Right forelimb (tissue), 1 donor: ENCODE measurements at regions not wholly inside any gene's neighbourhood (a gene's known extent, or its start where the extent isn't known, plus 50 kb on each side); places are given as distances from the start of the nearest gene placed in this dataset.

Experiments used
- DNase-seq: peaks from one replicate; pipeline ENCODE4 v3.0.0-alpha.2; 2018

DNA sequence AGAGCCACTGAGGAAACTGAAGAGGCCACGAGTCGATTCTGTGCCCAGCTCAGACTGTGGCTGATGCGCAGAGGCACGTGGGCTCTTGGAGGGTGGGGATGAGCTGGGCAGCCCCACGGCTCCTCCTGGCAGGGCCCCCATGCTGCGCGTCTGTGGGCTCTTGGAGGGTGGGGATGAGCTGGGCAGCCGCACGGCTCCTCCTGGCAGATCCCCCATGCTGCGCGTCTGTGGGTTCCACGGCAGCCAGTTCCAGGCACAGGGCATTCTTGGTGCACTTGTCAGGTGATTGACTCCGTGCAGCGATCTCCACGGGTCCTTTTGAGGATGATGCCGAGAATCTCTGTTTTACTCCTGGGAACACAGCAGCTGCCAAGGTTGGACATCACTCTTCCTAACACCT, 138.1 kb upstream of the ZNF236 start:
- no peak for DNase-seq

DNA sequence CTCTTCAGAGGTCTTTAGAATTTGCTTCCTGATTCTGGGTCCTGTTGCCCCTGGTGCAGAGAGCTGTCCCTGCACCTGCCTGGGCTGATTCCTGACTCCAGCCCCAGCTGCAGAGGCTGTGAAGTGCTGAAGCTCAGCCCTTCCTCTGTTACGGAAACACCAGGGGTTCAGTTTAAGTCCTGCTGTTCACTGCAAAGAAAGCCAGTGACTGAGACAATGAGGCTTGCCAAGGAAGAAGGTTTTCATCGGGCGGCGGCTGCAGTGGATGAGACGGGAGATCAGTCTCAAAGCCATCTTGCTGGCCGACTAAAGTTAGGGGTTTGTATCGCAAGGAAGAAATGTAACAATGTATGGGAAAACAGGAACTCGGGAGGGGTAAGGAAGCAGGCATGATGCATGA, 142.4 kb upstream of the ZNF236 start:
- DNase-seq: no peak

DNA sequence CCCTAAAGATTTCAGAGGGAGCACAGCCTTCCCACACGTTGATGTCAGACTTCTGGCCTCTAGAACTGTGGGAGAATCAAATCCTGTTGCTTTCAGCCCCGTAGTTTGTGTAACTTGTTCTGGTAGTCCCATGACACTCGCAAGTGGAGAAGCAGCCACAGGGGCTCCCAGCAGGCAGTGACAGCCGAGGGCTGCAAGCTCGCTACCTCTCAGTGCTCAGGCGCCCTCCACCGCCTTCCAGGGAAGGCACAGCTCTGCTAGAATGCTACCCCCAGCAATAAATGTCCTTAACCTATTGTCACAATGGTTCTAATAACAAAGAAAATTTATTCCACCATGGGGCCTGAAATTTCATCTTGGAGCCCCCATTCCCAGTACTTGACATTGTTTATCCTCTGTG, 143.1 kb upstream of the ZNF236 start:
- no peak for DNase-seq

DNA sequence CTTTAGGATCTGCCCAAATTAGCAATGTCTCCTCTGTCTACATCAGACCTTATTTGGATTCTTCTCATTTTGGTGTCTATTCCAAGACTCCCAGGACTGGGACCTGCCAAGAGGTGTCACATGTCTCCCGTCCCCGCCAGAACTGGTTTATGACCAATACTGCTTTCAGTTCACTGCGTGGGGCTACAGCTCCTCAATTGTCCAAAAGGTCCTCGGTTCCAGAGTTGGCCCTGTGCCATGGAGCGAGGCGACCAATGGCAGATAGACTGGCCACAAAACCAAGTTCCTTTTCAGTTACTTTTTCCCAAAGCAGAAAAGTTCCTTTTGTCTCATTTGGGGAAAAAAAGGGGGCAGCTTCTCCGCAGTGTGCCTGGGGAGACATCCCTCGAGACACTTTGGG, 144.1 kb upstream of the ZNF236 start:
- DNase-seq: no peak

DNA sequence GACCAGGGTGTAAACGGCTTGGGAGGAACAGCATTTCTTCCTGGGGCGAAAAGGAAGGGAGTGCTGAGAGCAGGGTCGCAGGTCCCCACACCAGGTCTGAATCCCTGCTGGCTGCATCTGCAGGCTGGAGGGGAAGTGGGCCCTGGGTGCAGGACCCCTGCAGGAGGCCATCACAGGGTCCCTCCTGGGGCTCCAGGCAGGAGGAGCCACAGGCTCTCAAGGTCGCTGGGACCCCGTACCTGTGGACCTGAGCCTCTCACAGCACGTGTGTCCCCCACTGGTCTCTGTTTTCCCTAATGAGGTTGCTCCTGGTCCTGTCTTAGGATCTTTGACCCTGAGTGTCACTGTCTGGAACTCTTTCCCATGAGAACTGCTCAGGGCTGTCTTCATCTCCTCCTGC, 147.8 kb upstream of the ZNF236 start:
- DNase-seq: no peak

DNA sequence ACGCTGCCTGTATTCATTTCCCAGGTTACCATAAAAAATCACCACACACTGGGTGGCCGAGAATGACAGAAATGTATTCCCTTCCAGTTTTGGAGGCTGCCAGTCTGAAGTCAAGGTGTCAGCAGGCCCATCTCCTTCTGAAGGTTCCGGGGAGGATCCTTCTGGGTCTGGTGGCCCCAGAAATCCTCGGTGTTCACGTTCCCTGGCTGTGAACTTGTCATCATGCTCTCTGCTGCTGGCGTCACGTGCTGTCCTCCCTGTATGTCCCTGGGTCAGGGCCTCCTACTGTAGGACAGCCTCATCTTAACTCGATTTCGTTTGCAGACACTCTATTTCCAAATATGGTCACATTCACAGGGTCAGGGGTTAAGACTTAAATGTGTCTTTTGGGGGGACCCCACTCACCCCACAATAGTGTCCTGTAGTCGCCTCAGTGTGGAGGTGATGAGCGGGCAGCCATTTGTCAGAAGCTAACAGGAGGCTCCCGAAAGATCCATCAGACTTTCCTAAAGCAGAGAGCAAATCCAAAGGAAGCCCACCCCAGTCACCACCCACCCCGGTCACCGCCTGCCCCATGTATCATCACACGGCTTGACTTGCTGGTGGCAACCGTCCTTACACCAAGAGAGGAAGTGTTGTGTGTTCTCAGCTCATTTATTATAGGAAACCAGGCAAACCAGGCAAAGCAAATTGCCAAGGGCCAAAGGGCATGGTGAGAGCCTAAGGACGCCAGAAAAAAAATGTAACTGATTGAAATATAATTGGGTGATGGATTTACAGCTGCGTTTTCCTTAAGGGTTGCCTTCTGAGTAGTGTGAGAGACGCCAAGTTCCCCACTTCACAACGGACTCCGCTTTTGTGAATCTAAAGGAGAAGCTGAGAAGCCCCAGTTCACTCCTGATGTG, 148.8 kb upstream of the ZNF236 start:
- DNase-seq: no peak

DNA sequence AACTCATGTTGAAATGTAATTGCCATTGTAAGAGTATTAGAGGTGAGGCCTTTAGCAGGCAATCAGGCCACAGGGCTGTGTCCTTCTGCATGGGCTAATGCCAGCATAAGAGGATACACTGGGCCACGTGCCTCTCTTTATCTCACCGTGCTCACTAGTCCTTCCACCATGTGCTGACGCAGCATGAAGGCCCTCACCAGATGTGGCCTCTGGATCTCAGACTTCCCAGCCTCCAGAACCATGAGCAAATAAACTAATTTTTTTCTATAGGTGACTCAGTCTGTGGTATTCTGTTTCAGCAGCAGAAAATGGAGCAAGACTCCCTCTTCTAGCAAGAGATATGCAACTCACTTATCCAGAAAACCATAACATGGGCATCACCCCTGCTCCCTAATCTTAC, 149.7 kb upstream of the ZNF236 start:
- no peak for DNase-seq

DNA sequence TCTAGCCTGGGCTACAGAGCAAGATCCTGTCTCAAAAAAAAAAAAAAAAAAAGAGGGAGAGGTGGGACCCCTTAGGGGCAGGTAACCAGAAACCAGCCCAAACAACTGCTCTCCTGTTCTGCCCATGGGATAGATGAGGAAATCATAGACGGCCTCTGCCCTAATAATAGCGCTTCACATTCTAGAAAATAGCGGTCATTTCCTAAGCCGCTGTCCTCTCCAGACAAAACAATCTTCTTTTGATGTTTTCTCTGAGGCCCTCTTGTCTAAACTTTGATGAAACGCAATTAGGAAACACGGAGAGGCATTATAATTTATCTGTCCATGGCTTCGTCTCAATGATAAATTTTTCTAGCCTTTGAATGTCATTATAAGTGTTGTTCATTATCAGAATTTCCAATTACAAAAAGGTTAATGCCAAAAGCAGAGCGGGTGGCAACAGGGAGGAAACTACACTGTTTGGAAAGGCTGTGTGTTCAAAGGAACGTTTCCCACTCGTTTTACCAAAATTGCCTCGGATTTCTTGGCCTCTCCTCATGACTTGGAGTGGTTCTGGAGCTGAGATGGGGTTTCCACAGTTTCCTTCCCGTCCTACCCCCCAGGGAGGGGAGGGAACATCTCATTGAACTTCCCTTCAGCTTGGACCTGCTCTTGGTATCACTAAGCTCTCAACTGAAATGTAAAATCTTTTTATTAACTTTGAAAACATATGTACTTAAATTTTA, 151.6 kb upstream of the ZNF236 start:
- no peak for DNase-seq

DNA sequence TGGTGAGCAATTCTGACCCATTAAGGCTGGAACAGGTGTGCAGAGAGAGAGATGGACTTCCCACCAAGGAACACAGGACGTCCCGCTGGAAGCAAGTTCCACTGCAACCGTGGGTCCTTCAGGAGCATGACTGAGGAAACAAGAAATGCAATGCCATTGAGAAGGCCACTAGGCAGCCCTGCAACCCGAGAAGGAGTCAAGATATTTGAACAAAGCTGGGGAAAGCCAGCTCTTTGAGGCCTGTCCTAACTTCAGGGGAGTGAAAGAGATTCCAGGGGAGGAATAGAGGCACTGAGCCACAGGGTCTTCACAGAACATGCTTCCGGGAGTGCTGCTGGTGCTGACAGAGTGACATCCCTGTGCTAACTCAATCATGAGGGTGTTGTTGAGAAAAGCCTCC, 153.8 kb upstream of the ZNF236 start:
- DNase-seq: no peak

DNA sequence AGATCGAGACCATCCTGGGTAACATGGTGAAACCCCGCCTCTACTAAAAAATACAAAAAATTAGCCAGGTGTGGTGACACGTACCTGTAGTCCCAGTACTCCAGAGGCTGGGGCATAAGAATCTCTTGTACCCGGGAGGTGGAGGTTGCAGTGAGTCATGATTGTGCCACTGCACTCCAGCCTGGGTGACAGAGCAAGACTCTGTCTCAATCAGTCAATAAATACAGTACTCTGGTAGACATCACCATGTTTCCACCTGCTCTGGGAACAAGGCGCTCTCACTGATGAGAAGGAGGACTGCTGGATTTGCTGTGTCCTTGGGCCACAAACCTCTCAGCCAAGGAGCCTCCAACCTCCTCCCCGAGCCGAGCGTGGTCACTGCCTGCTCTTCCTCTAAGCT, 154.2 kb upstream of the ZNF236 start:
- DNase-seq: no peak

DNA sequence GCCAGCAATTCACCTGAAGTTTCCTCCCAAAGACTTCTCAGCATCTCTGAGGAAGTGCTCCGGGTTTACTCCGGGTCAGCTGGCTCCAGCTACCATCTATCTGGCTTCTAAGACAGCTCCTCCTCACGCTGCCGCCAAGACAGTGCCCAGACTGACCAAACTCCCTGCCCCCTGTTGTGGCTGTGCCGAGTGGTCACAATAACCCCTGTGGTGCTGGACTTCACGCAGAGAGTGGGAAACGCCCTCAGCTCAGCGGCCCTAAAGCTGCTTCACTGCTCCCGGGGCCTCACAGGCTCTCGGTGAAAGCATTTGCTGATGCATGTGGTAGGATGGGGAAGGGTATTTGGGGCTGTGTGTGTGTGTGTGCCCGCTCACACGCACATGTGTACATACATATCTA, 154.8 kb upstream of the ZNF236 start:
- peak; percentile 35 for DNase-seq

DNA sequence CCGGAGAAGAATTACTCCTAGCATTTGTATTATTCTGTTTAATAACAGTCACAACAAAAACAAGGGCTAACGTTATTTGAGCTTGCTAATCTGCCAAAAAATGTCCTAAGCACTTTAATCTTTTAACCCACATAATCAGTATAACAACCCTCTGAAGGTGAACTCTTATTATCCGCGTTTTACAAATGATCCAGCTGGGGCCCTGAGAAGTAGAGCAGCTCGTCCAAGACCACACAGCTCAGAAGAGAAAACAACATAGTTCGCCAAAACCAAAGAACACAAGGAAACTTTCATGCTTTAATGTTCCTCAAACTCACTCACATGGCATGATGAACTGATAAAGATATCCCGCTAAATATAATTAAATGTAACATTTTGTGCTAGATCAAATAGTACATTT, 159.7 kb upstream of the ZNF236 start:
- no peak for DNase-seq

DNA sequence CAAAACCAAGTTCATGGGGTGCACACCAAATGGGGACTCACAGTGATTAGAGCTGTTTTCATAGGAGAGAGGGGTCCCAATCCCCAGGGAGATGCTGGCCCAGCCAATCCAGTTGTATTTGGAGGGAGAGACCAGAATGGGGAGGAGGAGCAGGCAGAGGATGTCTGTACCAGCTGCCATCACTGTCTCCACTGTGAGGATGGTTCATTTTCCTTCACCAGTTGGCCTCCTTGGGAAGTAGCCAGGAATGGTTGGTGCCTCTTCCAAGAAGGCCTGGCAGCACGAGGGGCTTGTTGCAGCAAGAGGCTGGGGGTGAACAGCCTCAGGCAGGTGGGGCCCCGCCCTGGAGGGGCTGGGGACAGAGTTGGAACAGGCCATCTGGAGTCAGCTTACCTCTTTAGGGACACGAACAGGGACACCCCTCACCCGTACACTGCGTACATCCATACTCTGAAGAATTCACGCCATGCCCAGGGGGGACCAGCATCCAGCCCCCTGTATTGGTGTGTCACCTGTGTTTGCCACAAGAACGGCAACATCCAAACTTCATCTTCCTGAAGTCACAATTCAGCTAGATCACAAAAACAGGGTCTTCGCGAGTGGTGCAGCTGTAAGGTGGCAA, 161.7 kb upstream of the ZNF236 start:
- no peak for DNase-seq

DNA sequence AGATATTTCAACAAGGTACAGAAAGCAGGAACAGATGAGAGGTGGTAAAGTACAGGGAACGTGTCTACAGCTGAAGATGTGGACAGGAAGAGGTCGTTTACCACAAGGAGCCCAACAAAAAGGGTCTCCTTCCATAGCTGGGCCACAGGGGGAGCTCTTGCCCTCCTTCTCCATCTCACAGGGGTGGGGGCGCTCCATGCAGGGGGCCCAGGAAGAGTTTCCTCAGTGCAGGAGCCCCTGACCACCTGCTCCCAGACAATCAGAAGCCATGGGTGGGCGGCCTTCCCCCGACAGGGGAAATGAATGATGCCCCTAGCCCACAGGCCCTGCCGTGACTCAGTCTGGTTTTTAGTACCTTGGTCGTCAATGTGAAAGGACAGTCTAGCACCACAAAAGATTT, 163.6 kb upstream of the ZNF516 start:
- DNase-seq: no peak

DNA sequence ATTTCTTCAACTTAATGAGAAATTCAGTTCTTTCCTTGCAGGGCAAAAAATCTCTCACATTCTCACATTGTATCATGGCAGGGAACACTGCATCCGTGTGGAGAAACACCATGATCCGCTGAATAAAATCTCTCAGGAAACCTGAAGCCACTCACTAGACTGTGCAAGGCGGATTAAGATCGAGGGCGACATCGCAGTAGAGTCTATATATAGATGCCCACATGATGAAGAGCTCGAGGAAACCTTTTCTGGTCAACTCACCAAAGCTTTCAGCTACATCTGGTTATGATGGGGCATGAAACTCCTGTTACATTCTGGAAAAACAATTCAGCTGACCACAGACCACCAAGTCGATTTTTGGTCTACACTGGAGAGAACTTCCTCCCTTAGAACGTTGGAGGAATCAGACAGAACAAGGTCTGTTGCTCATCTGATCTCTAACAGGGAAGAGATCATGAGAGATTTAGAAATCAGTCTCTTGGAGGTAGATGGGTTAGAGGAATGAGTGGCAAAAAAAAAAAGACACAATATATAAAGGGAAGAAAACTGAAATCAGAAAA, 162.9 kb upstream of the ZNF516 start:
- no peak for DNase-seq

DNA sequence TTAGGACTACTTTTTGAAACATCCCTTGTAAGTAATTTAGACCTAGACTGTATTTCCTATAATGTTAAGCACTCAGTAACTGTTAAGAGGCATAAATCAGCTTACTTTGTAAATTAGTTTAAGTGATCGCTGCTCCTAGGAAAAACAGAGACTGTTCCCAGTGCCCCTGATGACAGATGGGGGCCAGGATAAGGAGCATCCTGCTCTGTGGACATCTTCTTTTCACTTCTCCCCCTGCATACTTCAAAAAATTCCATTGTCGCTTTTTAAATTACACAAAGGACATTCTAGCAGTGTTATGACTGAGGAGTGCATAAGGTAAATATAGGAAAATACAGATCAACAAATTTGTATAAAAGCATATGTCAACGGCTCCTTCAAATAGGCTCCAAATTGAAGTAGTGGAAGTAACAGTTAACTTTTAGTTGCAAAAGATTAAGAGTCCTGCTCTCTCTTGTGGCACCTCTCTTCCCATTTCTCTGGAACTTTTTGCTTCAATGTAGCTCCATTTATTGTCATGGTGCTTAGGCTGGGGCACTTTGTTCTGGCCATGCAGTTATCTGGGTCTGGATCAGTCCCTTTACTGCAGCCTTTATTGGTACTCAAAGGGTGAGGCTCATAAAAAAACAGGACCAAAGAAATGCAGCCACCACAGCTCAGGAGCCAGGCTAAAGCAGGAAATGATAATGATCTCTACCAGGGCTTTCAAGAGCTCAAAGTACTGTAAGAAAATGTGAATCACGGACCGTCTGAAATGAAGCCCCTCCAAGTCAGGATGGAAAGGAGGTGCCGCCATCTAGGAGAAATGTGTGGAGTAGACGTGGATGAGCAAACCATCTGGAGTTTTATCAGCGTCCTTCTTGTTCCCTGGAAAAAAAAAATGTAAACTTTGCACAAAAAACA, 162.1 kb upstream of the ZNF516 start:
- no peak for DNase-seq

DNA sequence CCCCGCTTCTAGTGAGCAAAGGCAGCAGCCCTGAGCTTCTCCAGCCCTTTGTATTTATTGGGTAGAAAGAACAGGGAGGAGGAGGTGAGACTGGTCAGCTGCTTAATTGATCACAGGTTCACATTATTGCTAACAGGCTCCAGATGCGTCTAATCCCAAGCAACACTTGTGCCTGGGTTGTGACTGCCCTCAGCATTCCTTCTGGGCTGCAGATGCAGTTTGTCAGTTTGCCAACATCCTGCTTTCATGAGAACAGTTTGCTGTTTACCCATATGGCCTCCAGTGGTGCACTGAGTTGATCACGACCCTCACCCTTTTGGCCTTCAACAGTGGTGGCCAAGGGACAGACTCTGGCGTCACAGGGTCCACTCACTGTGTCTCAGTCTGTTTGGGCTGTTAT, 159.5 kb upstream of the ZNF516 start:
- DNase-seq: no peak

DNA sequence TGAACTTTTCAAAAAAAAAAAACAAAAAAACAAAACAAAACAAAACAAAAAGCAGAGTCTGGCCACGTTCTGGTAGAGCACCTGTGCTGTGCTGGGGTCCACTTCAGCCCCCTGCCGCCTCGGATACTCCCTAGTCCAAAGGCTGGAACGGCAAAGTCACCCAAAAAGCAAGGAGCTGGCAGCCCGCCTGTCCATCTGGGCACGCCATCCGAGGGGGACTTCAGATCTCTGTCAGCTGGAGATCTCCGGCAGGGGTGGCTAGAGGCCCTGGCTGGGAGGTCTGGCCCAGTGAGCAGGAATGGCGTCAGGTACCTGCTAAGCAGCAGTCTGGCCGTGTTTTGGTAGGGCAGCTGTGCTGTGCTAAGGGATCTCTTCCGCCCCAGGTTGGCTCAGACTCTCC, 152.3 kb upstream of the ZNF516 start:
- DNase-seq: no peak

DNA sequence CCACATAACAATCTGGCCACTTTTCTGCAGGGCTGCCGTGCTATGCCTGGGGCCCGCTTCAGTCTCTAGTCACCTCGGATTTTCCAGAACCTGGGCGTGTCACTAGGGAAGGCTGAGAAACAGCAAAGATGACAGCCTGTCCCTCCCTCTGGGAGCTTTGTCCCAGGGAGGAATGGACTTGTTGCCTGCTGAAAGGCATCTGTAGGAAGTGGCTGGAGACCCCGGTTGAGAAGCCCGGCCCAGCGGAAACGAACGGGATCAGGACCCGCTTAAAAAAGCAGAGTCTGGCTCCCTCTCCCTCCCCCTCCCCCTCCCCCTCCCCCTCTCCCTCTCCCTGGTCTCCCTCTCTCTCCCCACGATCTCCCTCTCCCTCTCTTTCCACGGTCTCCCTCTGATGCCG, 149.5 kb upstream of the ZNF516 start:
- no peak for DNase-seq

DNA sequence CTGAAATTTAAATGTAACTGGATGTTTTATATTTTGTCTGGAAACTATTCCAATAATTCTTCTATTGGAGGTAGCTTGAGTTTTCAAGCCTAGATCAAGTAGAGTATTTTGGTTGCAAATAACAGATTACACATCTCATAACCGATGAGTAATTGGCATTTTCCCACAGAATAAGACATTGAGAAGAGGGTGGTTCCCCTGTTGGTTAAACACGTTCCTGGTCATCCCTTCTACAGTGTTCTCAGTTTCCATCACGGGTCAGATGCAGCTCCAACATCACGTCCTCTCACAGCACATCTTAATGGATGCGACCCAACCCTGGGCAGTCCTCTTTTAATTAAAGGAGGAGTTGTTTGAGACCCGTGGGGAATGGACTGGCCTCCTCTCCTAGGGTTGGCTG, 149.0 kb upstream of the ZNF516 start:
- no peak for DNase-seq

DNA sequence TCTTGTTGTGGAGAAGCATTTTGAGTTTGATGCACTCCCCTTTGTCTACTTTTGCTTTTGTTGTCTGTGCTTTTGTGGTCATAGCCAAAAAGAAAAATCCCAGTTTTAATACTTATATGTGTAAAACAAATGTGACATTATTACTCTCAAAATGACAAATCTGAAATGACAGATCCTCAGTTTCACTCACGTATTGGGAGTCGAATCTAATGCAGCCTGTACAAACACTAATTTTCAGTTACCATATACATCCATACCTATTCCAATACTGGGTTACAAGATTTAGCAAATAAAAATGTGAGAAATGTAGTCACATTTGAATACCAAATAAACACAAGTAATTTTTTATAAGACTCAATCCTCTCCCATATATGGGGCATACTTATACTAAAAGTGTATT, 148.2 kb upstream of the ZNF516 start:
- no peak for DNase-seq

DNA sequence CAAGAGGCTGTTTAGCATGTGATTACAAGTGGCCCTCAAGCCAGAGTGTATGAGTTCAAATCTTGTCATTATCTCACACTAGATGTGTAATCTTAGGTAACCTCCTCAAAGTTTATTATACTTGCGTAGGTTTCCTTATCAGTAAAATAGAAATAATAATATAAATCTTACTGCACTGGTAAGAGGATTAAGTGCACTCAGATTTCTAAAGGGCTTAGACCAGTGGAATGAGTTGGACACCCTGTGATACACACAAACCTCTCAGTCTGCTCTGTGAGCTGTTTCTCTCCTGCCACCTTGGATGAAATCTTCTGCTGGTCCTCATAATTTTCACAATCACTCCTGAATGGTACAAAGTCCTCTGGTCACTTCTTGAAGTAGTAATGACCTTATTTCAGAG, 145.4 kb upstream of the ZNF516 start:
- DNase-seq: no peak

DNA sequence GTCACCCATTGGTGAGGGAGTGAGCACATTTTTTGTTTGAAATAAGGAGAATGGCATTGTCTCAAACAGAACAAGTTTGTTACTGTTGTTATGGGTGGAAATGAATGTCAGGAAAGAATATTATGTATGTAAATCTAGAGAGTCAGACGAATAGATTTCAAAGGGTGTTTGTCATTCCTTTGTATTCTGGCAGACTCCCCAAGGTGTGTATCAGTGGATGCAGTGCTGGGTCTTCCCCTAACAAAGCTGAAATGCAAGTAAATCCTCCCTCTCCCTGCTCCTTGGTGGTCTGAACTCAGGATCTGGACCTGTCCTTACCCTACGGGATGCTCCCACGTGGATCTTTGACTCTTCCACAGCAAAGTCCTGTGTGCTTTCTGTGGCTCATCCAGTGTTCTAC, 139.5 kb upstream of the ZNF516 start:
- DNase-seq: no peak
